HEK293T (cell line): ENCODE measurements at regions not wholly inside any gene's neighbourhood (a gene's known extent, or its start where the extent isn't known, plus 50 kb on each side); places are given as distances from the start of the nearest gene placed in this dataset.

Experiments used
- CTCF ChIA-PET: fragments of 350-600 bp; formaldehyde crosslinking; extraction: SDS; loops from one replicate; lab custom pipeline; 2021; ENCODE audit warnings: antibody characterized with exemption, inconsistent platforms; lab: Yijun Ruan, JAX
- POLR2A ChIA-PET: fragments of 350-600 bp; formaldehyde crosslinking; extraction: SDS; loops from one replicate; lab custom pipeline; 2020; ENCODE audit warnings: antibody characterized with exemption, inconsistent platforms; lab: Yijun Ruan, JAX
- DNase-seq: peaks from one replicate; pipeline ENCODE4 v3.0.0; 2012; ENCODE audit warnings: mixed read lengths; ENCODE audit errors: extremely low spot score
- ARNT ChIP-seq: fragments of 450-650 bp; IDR thresholded peaks from 2 replicates; pipeline ENCODE4 v1.6.1; 2017; ENCODE audit warnings: mild to moderate bottlenecking
- BHLHE40 ChIP-seq: fragments of 450-650 bp; IDR thresholded peaks from 2 replicates; pipeline ENCODE4 v1.6.1; 2016; ENCODE audit warnings: mild to moderate bottlenecking, moderate library complexity, borderline replicate concordance
- CTBP1 ChIP-seq: fragments of 450-650 bp; IDR thresholded peaks from 2 replicates; pipeline ENCODE4 v1.6.1; 2016; ENCODE audit warnings: borderline replicate concordance
- ELF4 ChIP-seq: fragments of 450-650 bp; IDR thresholded peaks from 2 replicates; pipeline ENCODE4 v1.6.1; 2017; ENCODE audit warnings: antibody characterized with exemption
- FOXA1 ChIP-seq: fragments of 450-650 bp; IDR thresholded peaks from 2 replicates; pipeline ENCODE4 v1.6.1; 2016; ENCODE audit warnings: mild to moderate bottlenecking
- FOXK2 ChIP-seq: fragments of 450-650 bp; IDR thresholded peaks from 2 replicates; pipeline ENCODE4 v1.6.1; 2016; ENCODE audit warnings: mild to moderate bottlenecking
- FOXM1 ChIP-seq: fragments of 450-650 bp; IDR thresholded peaks from 2 replicates; pipeline ENCODE4 v1.6.1; 2017; ENCODE audit warnings: mild to moderate bottlenecking, borderline replicate concordance
- HDGF ChIP-seq: fragments of 450-650 bp; IDR thresholded peaks from 2 replicates; pipeline ENCODE4 v1.6.1; 2017; ENCODE audit warnings: antibody characterized with exemption, borderline replicate concordance
- L3MBTL2 ChIP-seq: fragments of 450-650 bp; conservative IDR thresholded peaks from 2 replicates; pipeline ENCODE4 v1.6.1; 2016; ENCODE audit warnings: mild to moderate bottlenecking
- LEF1 ChIP-seq: fragments of 450-650 bp; IDR thresholded peaks from 2 replicates; pipeline ENCODE4 v1.6.1; 2017; ENCODE audit warnings: mild to moderate bottlenecking, borderline replicate concordance
- NFRKB ChIP-seq: fragments of 450-650 bp; IDR thresholded peaks from 2 replicates; pipeline ENCODE4 v1.6.1; 2016; ENCODE audit warnings: mild to moderate bottlenecking, moderate library complexity
- PKNOX1 ChIP-seq: fragments of 450-650 bp; IDR thresholded peaks from 2 replicates; pipeline ENCODE4 v1.6.1; 2016
- SP1 ChIP-seq: fragments of 450-650 bp; IDR thresholded peaks from 2 replicates; pipeline ENCODE4 v1.6.1; 2017
- SUZ12 ChIP-seq: fragments of 450-650 bp; IDR thresholded peaks from 2 replicates; pipeline ENCODE4 v1.6.1; 2016; ENCODE audit warnings: mild to moderate bottlenecking
- TARDBP ChIP-seq: fragments of 450-650 bp; IDR thresholded peaks from 2 replicates; pipeline ENCODE4 v1.6.1; 2016
- ZNF384 ChIP-seq: fragments of 450-650 bp; IDR thresholded peaks from 2 replicates; pipeline ENCODE4 v1.6.1; 2016

GRCh38 chr3:70822669-70823068 lies 510.2 kb upstream of the MDFIC2 start:
- POLR2A ChIA-PET: no interaction called here
- DNase-seq: no peak
- TF ChIP-seq SP1: no peak
- TF ChIP-seq FOXA1: no peak
- no peak for TF ChIP-seq SUZ12
- TF ChIP-seq FOXK2: no peak
- TF ChIP-seq L3MBTL2: no peak
- TF ChIP-seq TARDBP: no peak
- TF ChIP-seq ARNT: no peak
- TF ChIP-seq ZNF384: no peak
- no peak for TF ChIP-seq FOXM1
- TF ChIP-seq ELF4: no peak
- no peak for TF ChIP-seq CTBP1
- TF ChIP-seq BHLHE40: no peak
- TF ChIP-seq NFRKB: no peak
- CTCF ChIA-PET: no interaction called here

DNA sequence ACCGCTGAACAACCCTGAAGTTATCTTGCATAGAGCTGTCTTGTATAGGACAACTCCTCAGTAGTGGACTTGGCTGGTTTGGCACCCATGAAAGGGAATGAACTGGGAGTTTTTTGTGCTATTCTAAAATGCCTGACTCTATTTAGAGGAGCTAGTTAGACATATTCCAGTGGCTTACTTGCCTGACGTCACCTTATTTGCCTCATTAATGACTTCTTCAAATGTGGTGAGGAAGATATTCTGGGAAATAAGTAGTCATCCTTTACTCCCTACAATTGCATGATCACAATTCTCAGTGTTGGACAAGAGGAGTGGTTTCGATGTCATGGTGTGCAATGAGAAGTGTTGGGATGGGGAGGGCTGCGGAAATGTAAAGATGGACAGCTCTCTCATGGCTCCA lies 509.2 kb upstream of the MDFIC2 start:
- ChIA-PET POLR2A (no interaction called here), CTCF (no interaction called here)
- no peak for DNase-seq
- TF ChIP-seq PKNOX1 (no peak), SP1 (no peak), NFRKB (no peak), ZNF384 (no peak), FOXK2 (no peak), TARDBP (no peak), FOXA1 (no peak), LEF1 (no peak), ARNT (no peak), BHLHE40 (no peak), FOXM1 (no peak), HDGF (no peak), ELF4 (no peak), SUZ12 (no peak), CTBP1 (no peak), L3MBTL2 (no peak)

DNA sequence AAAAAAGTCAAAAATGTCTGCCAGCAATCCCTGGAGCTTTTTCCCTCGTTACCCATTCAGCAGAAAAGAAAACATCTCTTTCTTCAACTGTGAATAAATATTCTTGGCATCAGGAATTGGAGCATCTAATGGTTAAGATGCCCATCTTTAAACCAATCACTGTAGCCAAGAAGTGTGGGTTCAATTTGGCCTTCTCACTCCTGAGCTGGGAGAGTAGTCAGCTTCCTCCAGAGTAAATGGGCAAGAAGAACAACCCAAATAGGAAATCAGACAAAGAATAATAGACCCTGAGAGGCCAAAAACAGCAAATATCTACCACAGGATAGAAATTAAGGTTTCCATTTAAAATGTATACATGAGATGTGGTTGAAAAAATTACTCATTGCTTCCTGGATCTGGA lies 508.0 kb upstream of the MDFIC2 start:
- no peak for DNase-seq
- no peak for TF ChIP-seq LEF1
- no peak for TF ChIP-seq NFRKB
- TF ChIP-seq FOXM1: no peak
- TF ChIP-seq SP1: no peak
- TF ChIP-seq L3MBTL2: no peak
- TF ChIP-seq CTBP1: no peak
- no peak for TF ChIP-seq SUZ12
- no peak for TF ChIP-seq BHLHE40
- TF ChIP-seq TARDBP: no peak
- TF ChIP-seq ELF4: no peak
- no peak for TF ChIP-seq HDGF
- TF ChIP-seq ARNT: no peak
- TF ChIP-seq FOXA1: no peak
- no peak for TF ChIP-seq ZNF384
- POLR2A ChIA-PET: no interaction called here
- CTCF ChIA-PET: interaction anchor here (0.6 kb wide), 1 partner anchor 26 kb away, joined by 4 read pairs; no protein-coding TSS in a partner anchor

- ChIA-PET CTCF (no interaction called here), POLR2A (no interaction called here)
- no peak for DNase-seq
- TF ChIP-seq PKNOX1: no peak
- no peak for TF ChIP-seq LEF1
- TF ChIP-seq FOXA1: no peak
- TF ChIP-seq CTBP1: no peak
Observed at GRCh38 chr3:70818145-70818544, 505.7 kb upstream of the MDFIC2 start.

GRCh38 chr3:70816346-70816745 lies 503.9 kb upstream of the MDFIC2 start:
- ChIA-PET CTCF (no interaction called here), POLR2A (no interaction called here)
- no peak for TF ChIP-seq ZNF384
- no peak for TF ChIP-seq HDGF
- TF ChIP-seq TARDBP: no peak
- TF ChIP-seq FOXM1: no peak
- no peak for TF ChIP-seq FOXK2
- no peak for TF ChIP-seq ELF4
- TF ChIP-seq CTBP1: no peak
- no peak for TF ChIP-seq ARNT
- TF ChIP-seq LEF1: no peak
- no peak for TF ChIP-seq BHLHE40
- no peak for TF ChIP-seq FOXA1

GRCh38 chr3:70815817-70816216 lies 503.4 kb upstream of the MDFIC2 start:
- ChIA-PET POLR2A (no interaction called here), CTCF (no interaction called here)
- DNase-seq: no peak
- no peak for TF ChIP-seq SUZ12
- TF ChIP-seq L3MBTL2: no peak
- no peak for TF ChIP-seq CTBP1

More at GRCh38 chr3:70816346-70816745, 503.9 kb upstream of the MDFIC2 start:
- no peak for DNase-seq

DNA sequence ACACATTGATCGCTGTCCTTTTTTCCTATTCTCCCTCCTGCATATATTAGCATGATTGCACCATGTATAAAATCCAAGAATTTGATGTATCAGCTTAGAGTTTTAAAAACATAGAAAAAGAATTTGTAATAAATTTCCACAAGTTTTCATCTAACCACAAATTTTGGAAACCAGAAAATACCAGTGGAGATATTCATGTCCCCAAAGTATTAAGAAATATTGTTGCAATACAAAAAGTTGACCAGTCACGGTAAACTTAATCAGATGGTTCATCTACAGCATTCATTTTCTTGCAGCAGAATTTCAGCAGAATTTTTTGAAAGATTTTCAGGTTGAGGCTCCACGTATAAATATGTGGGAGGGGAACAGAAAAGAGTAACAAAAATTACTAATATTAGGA lies 500.9 kb upstream of the MDFIC2 start:
- TF ChIP-seq ELF4 (no peak), CTBP1 (no peak), BHLHE40 (no peak), FOXA1 (no peak), FOXM1 (no peak), HDGF (no peak), SUZ12 (no peak), ZNF384 (no peak), FOXK2 (no peak), SP1 (no peak), TARDBP (no peak), PKNOX1 (no peak), LEF1 (no peak), ARNT (no peak), L3MBTL2 (no peak), NFRKB (no peak)
- no peak for DNase-seq
- ChIA-PET POLR2A (no interaction called here), CTCF (no interaction called here)
